CD8-positive, alpha-beta memory T cell (primary cell): ENCODE measurements at regions not wholly inside any gene's neighbourhood (a gene's known extent, or its start where the extent isn't known, plus 50 kb on each side); places are given as distances from the start of the nearest gene placed in this dataset.

Source experiments
- CTCF ChIA-PET: fragments of 350-600 bp; sonication (Branson Sonifier 250); formaldehyde crosslinking; loops from one replicate; lab custom pipeline; 2021; ENCODE audit warnings: antibody characterized with exemption; lab: Charles Lee
- POLR2A ChIA-PET: fragments of 350-600 bp; sonication (Branson Sonifier 250); formaldehyde crosslinking; loops from one replicate; lab custom pipeline; 2021; ENCODE audit warnings: antibody characterized with exemption; lab: Charles Lee
- DNase-seq, 5 donors: peaks; one replicate each; pipeline versions ENCODE4 v3.0.0 to v3.0.0-alpha.2; 2020 to 2022; ENCODE audit warnings: mixed read lengths in 1 of 5
- H3K27ac ChIP-seq: one replicate; pipeline ENCODE4 v1.7.0; 2013; ENCODE audit warnings: low read depth, mild to moderate bottlenecking, low read length, moderate library complexity
- H3K27me3 ChIP-seq: 2 replicates; pipeline ENCODE4 v1.7.0; 2013; ENCODE audit warnings: low read length, mild to moderate bottlenecking; ENCODE audit not compliant: insufficient read depth, poor library complexity, severe bottlenecking
- H3K36me3 ChIP-seq: 2 replicates; pipeline ENCODE4 v1.7.0; 2013; ENCODE audit warnings: mild to moderate bottlenecking, low read length, moderate library complexity; ENCODE audit not compliant: insufficient read depth
- H3K4me1 ChIP-seq: 2 replicates; pipeline ENCODE4 v1.7.0; 2013; ENCODE audit warnings: mild to moderate bottlenecking, low read length, moderate library complexity; ENCODE audit not compliant: insufficient read depth
- H3K4me3 ChIP-seq: 2 replicates; pipeline ENCODE4 v1.7.0; 2013; ENCODE audit warnings: mild to moderate bottlenecking, low read length
- H3K9me3 ChIP-seq: 2 replicates; pipeline ENCODE4 v1.7.0; 2013; ENCODE audit warnings: mild to moderate bottlenecking, low read length
- H3K27ac Mint-ChIP-seq, 8 donors: one replicate each; pipeline ENCODE4 v1.8.0; 2020 to 2021; ENCODE audit warnings: mixed read lengths in 8 of 8, mild to moderate bottlenecking in 6 of 8, inconsistent platforms in 3 of 8, moderate library complexity in 3 of 8
- H3K27me3 Mint-ChIP-seq, 2 donors: one replicate each; pipeline ENCODE4 v1.8.0; 2020 to 2021; ENCODE audit warnings: mixed read lengths in 2 of 2, mild to moderate bottlenecking in 1 of 2, moderate library complexity in 1 of 2
- H3K36me3 Mint-ChIP-seq, 3 donors: one replicate each; pipeline ENCODE4 v1.8.0; 2020 to 2021; ENCODE audit warnings: mixed read lengths in 3 of 3, inconsistent platforms in 1 of 3, mild to moderate bottlenecking in 1 of 3
- H3K4me1 Mint-ChIP-seq, 3 donors: one replicate each; pipeline ENCODE4 v1.8.0; 2020 to 2021; ENCODE audit warnings: mixed read lengths in 3 of 3, inconsistent platforms in 1 of 3, mild to moderate bottlenecking in 1 of 3
- H3K4me3 Mint-ChIP-seq, 7 donors: one replicate each; pipeline ENCODE4 v1.8.0; 2020 to 2021; ENCODE audit warnings: mixed read lengths in 7 of 7, mild to moderate bottlenecking in 6 of 7, moderate library complexity in 4 of 7, inconsistent platforms in 2 of 7
- H3K9me3 Mint-ChIP-seq, 5 donors: one replicate each; pipeline ENCODE4 v1.8.0; 2020 to 2022; ENCODE audit warnings: mixed read lengths in 5 of 5, mild to moderate bottlenecking in 3 of 5, moderate library complexity in 2 of 5, inconsistent platforms in 1 of 5

GRCh38 chr21:28769683-28770082 is 223.0 kb downstream of the LTN1 start:
- Histone ChIP-seq H3K4me1 (no peaks in the 10 kb centered on the region), H3K9me3 (no peaks in the 10 kb centered on the region), H3K4me3 (no peak overlapping the region), H3K27ac (no peak overlapping the region), H3K36me3 (no peaks in the 10 kb centered on the region), H3K27me3 (no peaks in the 10 kb centered on the region)
- no peaks in the 10 kb centered on the region for H3K27me3 Mint-ChIP-seq
- H3K4me1 Mint-ChIP-seq = peaks cover 0 to 22% (median 20%) of the 10 kb centered on the region in 3 donors
- H3K36me3 Mint-ChIP-seq = peaks cover 15 to 46% (median 27%) of the 10 kb centered on the region in 3 donors
- no peak overlapping the region for H3K27ac Mint-ChIP-seq
- no peak for DNase-seq
- H3K9me3 Mint-ChIP-seq = peaks cover 2 to 11% (median 8%) of the 10 kb centered on the region in 5 donors
- no peak overlapping the region for H3K4me3 Mint-ChIP-seq
- POLR2A ChIA-PET = no interaction called here
- CTCF ChIA-PET = interaction anchor here (1.2 to 1.5 kb wide), 2 partner anchors 10 to 11 kb away, joined by 3 read pairs; no protein-coding TSS in a partner anchor

- Mint-ChIP-seq H3K4me3 (no peak overlapping the region), H3K27me3 (no peaks in the 10 kb centered on the region), H3K4me1 (peaks cover 0 to 22% (median 20%) of the 10 kb centered on the region in 3 donors), H3K36me3 (peaks cover 15 to 46% (median 27%) of the 10 kb centered on the region in 3 donors), H3K9me3 (peaks cover 2 to 11% (median 8%) of the 10 kb centered on the region in 5 donors), H3K27ac (no peak overlapping the region)
- no peak overlapping the region for H3K27ac ChIP-seq
- no peaks in the 10 kb centered on the region for H3K27me3 ChIP-seq
- ChIA-PET POLR2A (no interaction called here), CTCF (interaction anchor here (1.2 to 1.5 kb wide), 2 partner anchors 11 to 12 kb away, joined by 3 read pairs; no protein-coding TSS in a partner anchor)
- DNase-seq = no peak
- H3K36me3 ChIP-seq = no peaks in the 10 kb centered on the region
- H3K4me1 ChIP-seq = no peaks in the 10 kb centered on the region
- no peaks in the 10 kb centered on the region for H3K9me3 ChIP-seq
- H3K4me3 ChIP-seq = no peak overlapping the region
Measured at GRCh38 chr21:28768753-28769152, 223.9 kb downstream of the LTN1 start.

GRCh38 chr21:28767523-28767922 is 225.2 kb downstream of the LTN1 start:
- Histone ChIP-seq H3K27me3 (no peaks in the 10 kb centered on the region), H3K36me3 (no peaks in the 10 kb centered on the region), H3K4me3 (no peak overlapping the region), H3K4me1 (no peaks in the 10 kb centered on the region), H3K9me3 (no peaks in the 10 kb centered on the region), H3K27ac (no peak overlapping the region)
- DNase-seq = no peak
- ChIA-PET POLR2A (no interaction called here), CTCF (no interaction called here)
- H3K27ac Mint-ChIP-seq = peak overlapping the region in 1 of 8 donors; percentile 41
- H3K27me3 Mint-ChIP-seq = no peaks in the 10 kb centered on the region
- peaks cover 2 to 11% (median 8%) of the 10 kb centered on the region in 5 donors for H3K9me3 Mint-ChIP-seq
- peaks cover 15 to 51% (median 33%) of the 10 kb centered on the region in 3 donors for H3K36me3 Mint-ChIP-seq
- no peak overlapping the region for H3K4me3 Mint-ChIP-seq
- peaks cover 0 to 18% (median 16%) of the 10 kb centered on the region in 3 donors for H3K4me1 Mint-ChIP-seq

- CTCF ChIA-PET = interaction anchor here (1.2 to 1.3 kb wide), 2 partner anchors 19 to 53 kb away, joined by 3 to 6 read pairs; no protein-coding TSS in a partner anchor
- H3K36me3 Mint-ChIP-seq = peaks cover 12 to 49% (median 33%) of the 10 kb centered on the region in 3 donors
- no peaks in the 10 kb centered on the region for H3K27me3 Mint-ChIP-seq
- DNase-seq = no peak
- Histone ChIP-seq H3K27me3 (no peaks in the 10 kb centered on the region), H3K36me3 (no peaks in the 10 kb centered on the region), H3K9me3 (no peaks in the 10 kb centered on the region), H3K4me1 (no peaks in the 10 kb centered on the region), H3K27ac (no peak overlapping the region), H3K4me3 (no peak overlapping the region)
- POLR2A ChIA-PET = no interaction called here
- H3K27ac Mint-ChIP-seq = peak overlapping the region in 2 of 8 donors; percentile 6 to 69
- H3K4me3 Mint-ChIP-seq = no peak overlapping the region
- H3K4me1 Mint-ChIP-seq = peaks cover 0 to 13% (median 6%) of the 10 kb centered on the region in 3 donors
- peaks cover 2 to 11% (median 8%) of the 10 kb centered on the region in 5 donors for H3K9me3 Mint-ChIP-seq
Measured at GRCh38 chr21:28763809-28764418, 228.8 kb downstream of the LTN1 start.

GRCh38 chr21:28762357-28762735 is 230.3 kb downstream of the LTN1 start:
- H3K9me3 ChIP-seq = no peaks in the 10 kb centered on the region
- peaks cover 12 to 36% (median 31%) of the 10 kb centered on the region in 3 donors for H3K36me3 Mint-ChIP-seq
- DNase-seq = no peak
- peaks cover 0 to 2% of the 10 kb centered on the region in 2 donors for H3K27me3 Mint-ChIP-seq
- no peaks in the 10 kb centered on the region for H3K4me1 ChIP-seq
- H3K4me3 ChIP-seq = no peak overlapping the region
- ChIA-PET POLR2A (no interaction called here), CTCF (interaction anchor here (1.2 kb wide), 1 partner anchor 55 kb away, joined by 3 read pairs; no protein-coding TSS in a partner anchor)
- no peaks in the 10 kb centered on the region for H3K27me3 ChIP-seq
- H3K9me3 Mint-ChIP-seq = peaks cover 2 to 11% (median 8%) of the 10 kb centered on the region in 5 donors
- H3K27ac ChIP-seq = no peak overlapping the region
- no peak overlapping the region for H3K4me3 Mint-ChIP-seq
- H3K4me1 Mint-ChIP-seq = peaks cover 3 to 6% (median 4%) of the 10 kb centered on the region in 3 donors
- no peaks in the 10 kb centered on the region for H3K36me3 ChIP-seq
- H3K27ac Mint-ChIP-seq = peak overlapping the region in 1 of 8 donors; percentile 42

GRCh38 chr21:28761674-28762356 is 230.9 kb downstream of the LTN1 start:
- Mint-ChIP-seq H3K27ac (peak overlapping the region in 2 of 8 donors; percentile 17 to 24), H3K27me3 (peaks cover 0 to 2% of the 10 kb centered on the region in 2 donors), H3K9me3 (peaks cover 2 to 10% (median 4%) of the 10 kb centered on the region in 5 donors), H3K4me3 (no peak overlapping the region), H3K36me3 (peaks cover 10 to 31% (median 26%) of the 10 kb centered on the region in 3 donors), H3K4me1 (peaks cover 3 to 6% (median 4%) of the 10 kb centered on the region in 3 donors)
- Histone ChIP-seq H3K27ac (no peak overlapping the region), H3K36me3 (no peaks in the 10 kb centered on the region), H3K4me3 (no peak overlapping the region), H3K27me3 (no peaks in the 10 kb centered on the region), H3K4me1 (no peaks in the 10 kb centered on the region), H3K9me3 (no peaks in the 10 kb centered on the region)
- no peak for DNase-seq
- ChIA-PET POLR2A (no interaction called here), CTCF (no interaction called here)

- no peak for DNase-seq
- ChIA-PET POLR2A (no interaction called here), CTCF (interaction anchor here (0.8 to 2.2 kb wide), 2 partner anchors 12 to 14 kb away, joined by 3 to 7 read pairs; no protein-coding TSS in a partner anchor)
Measured at GRCh38 chr21:28758883-28759242, 233.8 kb downstream of the LTN1 start.

More at GRCh38 chr21:28758883-28759242, 233.8 kb downstream of the LTN1 start:
- Histone ChIP-seq H3K36me3 (no peaks in the 10 kb centered on the region), H3K4me1 (no peaks in the 10 kb centered on the region), H3K9me3 (no peaks in the 10 kb centered on the region), H3K27me3 (no peaks in the 10 kb centered on the region), H3K4me3 (no peak overlapping the region), H3K27ac (no peak overlapping the region)
- H3K36me3 Mint-ChIP-seq = peaks cover 1 to 23% (median 13%) of the 10 kb centered on the region in 3 donors
- H3K4me3 Mint-ChIP-seq = no peak overlapping the region
- H3K9me3 Mint-ChIP-seq = no peaks in the 10 kb centered on the region
- peaks cover 0 to 2% of the 10 kb centered on the region in 2 donors for H3K27me3 Mint-ChIP-seq
- H3K27ac Mint-ChIP-seq = peak overlapping the region in 1 of 8 donors; percentile 68
- peaks cover 3 to 11% (median 4%) of the 10 kb centered on the region in 3 donors for H3K4me1 Mint-ChIP-seq
